Natural killer cell treated with Interleukin-12 subunit alpha and Interleukin-12 subunit beta and Interleukin-15 and Interleukin-18, amount 100 ng/mL, for 72 hours (primary cell): ENCODE measurements at regions not wholly inside any gene's neighbourhood (a gene's known extent, or its start where the extent isn't known, plus 50 kb on each side); places are given as distances from the start of the nearest gene placed in this dataset.
A peak's percentile ranks its signal among the peaks of the same experiment; 100 is the strongest.
"Not testable (repeated sequence)": the region's sequence is repeated elsewhere in the genome, so short reads cannot be mapped to it uniquely, and the experiment has no call there.

Experiments
- ATAC-seq, 2 donors: fragments of 150-1000 bp; cut with Tn5 transposase in 1 of 2; sonication (Bioruptor Pico), chemical (Tn5 transposase) in 1 of 2; 2 replicates each; pipeline ENCODE4 v1.10.0; 2021
- DNase-seq: peaks from one replicate; pipeline ENCODE4 v3.0.0; 2022; ENCODE audit warnings: low spot score
- H3K27ac Mint-ChIP-seq, 2 donors: 1 replicate in 1 of 2; 2 replicates in 1 of 2; pipeline ENCODE4 v1.8.0; 2022; ENCODE audit warnings: mixed read lengths in 2 of 2, mild to moderate bottlenecking in 1 of 2, moderate library complexity in 1 of 2
- H3K27me3 Mint-ChIP-seq, 2 donors: 1 replicate in 1 of 2; 2 replicates in 1 of 2; pipeline ENCODE4 v1.8.0; 2022; ENCODE audit warnings: mixed read lengths in 2 of 2
- H3K36me3 Mint-ChIP-seq: one replicate; pipeline ENCODE4 v1.8.0; 2022; ENCODE audit warnings: mixed read lengths
- H3K4me1 Mint-ChIP-seq, 2 donors: 1 replicate in 1 of 2; 2 replicates in 1 of 2; pipeline ENCODE4 v1.8.0; 2022; ENCODE audit warnings: low read depth in 2 of 2, mixed read lengths in 2 of 2, mild to moderate bottlenecking in 1 of 2
- H3K4me3 Mint-ChIP-seq: one replicate; pipeline ENCODE4 v1.8.0; 2022; ENCODE audit warnings: mixed read lengths
- H3K9me3 Mint-ChIP-seq: 2 replicates; pipeline ENCODE4 v1.8.0; 2022; ENCODE audit warnings: mixed read lengths

DNA sequence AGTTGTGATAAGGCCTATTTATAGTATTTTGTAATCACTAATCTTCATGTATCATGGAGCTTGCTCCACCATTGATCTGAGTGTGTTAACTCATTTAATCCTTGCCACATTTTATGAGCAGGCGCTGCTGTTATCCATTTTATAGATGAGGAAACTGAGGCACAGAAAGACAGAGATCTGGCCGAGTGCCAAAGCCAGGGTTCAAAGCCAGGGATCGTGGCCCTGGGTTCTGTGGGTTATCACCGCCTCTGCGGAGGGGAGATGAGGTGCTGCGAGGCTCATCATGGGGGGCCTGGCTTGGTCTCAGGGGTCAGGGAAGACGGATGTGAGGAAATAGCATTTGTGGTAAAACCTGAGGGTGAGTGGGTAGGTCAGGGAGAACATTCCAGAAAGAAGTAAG lies 193.9 kb downstream of the KLRB1 start:
- not testable (repeated sequence) for H3K27ac Mint-ChIP-seq, H3K9me3 Mint-ChIP-seq, H3K4me1 Mint-ChIP-seq, H3K4me3 Mint-ChIP-seq, H3K27me3 Mint-ChIP-seq, H3K36me3 Mint-ChIP-seq, DNase-seq, ATAC-seq

DNA sequence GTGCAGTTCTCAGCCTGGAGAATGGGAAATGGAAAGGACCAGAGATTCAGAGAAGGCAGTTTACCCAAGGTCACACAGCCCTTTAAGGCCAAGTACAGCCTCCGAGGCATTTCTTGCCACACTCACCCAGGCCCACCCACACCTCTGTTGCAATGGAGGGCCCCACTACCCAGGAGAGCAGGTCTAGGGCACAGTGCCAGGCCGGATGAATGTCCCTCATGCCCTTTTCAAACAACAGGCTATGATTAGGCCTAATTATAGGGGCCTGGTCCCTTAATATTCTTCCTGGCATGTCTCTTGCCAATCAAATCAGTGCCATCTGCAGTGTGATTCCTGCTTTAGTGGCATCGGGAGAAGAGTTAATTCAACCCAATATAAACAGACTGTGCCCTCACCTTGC lies 195.3 kb downstream of the KLRB1 start:
- H3K9me3 Mint-ChIP-seq, H3K27ac Mint-ChIP-seq, ATAC-seq, H3K27me3 Mint-ChIP-seq, H3K36me3 Mint-ChIP-seq, DNase-seq, H3K4me3 Mint-ChIP-seq, H3K4me1 Mint-ChIP-seq: not testable (repeated sequence)

DNA sequence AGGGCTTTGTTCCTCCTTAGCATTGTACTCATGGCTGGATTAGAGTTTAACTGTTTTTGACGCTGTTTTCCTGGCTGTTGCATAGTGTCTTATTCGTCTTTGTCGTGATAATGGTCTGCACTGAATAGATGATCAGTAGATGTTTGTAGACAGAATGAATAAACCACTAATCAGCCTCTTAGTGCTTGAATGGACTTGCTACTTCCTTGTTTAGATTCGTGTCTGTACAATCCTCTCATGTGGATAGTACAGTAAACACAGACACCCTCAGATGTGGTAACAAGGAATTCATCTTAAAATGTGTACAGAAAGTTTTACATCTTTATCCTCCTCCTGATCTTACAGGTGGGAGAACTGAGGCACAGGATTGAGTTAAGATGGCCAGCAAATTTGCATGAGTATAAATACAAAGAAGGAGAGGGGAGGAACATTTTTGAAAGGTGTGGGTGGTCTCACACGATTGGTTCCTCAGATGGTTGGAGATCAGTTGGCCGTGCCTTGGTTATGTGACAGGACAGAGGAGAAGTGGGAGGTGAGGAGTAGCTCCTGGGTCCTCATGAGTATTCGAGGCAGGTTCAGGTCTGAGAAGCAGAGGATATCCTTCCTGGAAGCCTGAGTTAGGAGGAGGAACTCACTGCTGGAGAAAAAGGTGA lies 196.0 kb downstream of the KLRB1 start:
- H3K4me3 Mint-ChIP-seq, result not testable (repeated sequence)

GRCh38 chr12:9407425-9407748 lies 199.2 kb upstream of the PZP start:
- H3K27me3 Mint-ChIP-seq, H3K9me3 Mint-ChIP-seq, ATAC-seq, H3K27ac Mint-ChIP-seq, DNase-seq, H3K36me3 Mint-ChIP-seq, H3K4me3 Mint-ChIP-seq, H3K4me1 Mint-ChIP-seq: not testable (repeated sequence)

More for the DNA sequence above, 196.0 kb downstream of the KLRB1 start:
- not testable (repeated sequence) for H3K4me1 Mint-ChIP-seq, H3K9me3 Mint-ChIP-seq, DNase-seq, H3K27ac Mint-ChIP-seq, H3K27me3 Mint-ChIP-seq, H3K36me3 Mint-ChIP-seq, ATAC-seq

GRCh38 chr12:9406564-9407424 lies 198.6 kb upstream of the PZP start:
- H3K4me1 Mint-ChIP-seq, result peaks cover 0 to under 1% of the 10 kb centered on the region in 2 donors
- no peaks in the 10 kb centered on the region for H3K36me3 Mint-ChIP-seq

GRCh38 chr12:9405886-9406563 lies 197.8 kb upstream of the PZP start:
- Mint-ChIP-seq H3K27ac (no peak overlapping the region), H3K9me3 (no peaks in the 10 kb centered on the region), H3K4me1 (no peaks in the 10 kb centered on the region), H3K36me3 (no peaks in the 10 kb centered on the region), H3K4me3 (no peak overlapping the region), H3K27me3 (no peaks in the 10 kb centered on the region)
- ATAC-seq (no peak), DNase-seq (no peak)

More at GRCh38 chr12:9406564-9407424, 198.6 kb upstream of the PZP start:
- Mint-ChIP-seq H3K27me3 (no peaks in the 10 kb centered on the region), H3K4me3 (no peak overlapping the region), H3K9me3 (no peaks in the 10 kb centered on the region), H3K27ac (no peak overlapping the region)
- ATAC-seq (no peak), DNase-seq (no peak)

- peak; percentile 64 to 78 for ATAC-seq
- Mint-ChIP-seq H3K36me3 (no peaks in the 10 kb centered on the region), H3K27me3 (no peaks in the 10 kb centered on the region), H3K4me1 (no peaks in the 10 kb centered on the region), H3K4me3 (no peak overlapping the region), H3K27ac (no peak overlapping the region), H3K9me3 (no peaks in the 10 kb centered on the region)
- no peak for DNase-seq
Measured at GRCh38 chr12:9404469-9405260, 196.5 kb upstream of the PZP start.

- ATAC-seq (no peak), DNase-seq (no peak)
- H3K4me3 Mint-ChIP-seq, result no peak overlapping the region
- H3K9me3 Mint-ChIP-seq, result no peaks in the 10 kb centered on the region
- no peaks in the 10 kb centered on the region for H3K4me1 Mint-ChIP-seq
- no peaks in the 10 kb centered on the region for H3K27me3 Mint-ChIP-seq
- no peak overlapping the region for H3K27ac Mint-ChIP-seq
- H3K36me3 Mint-ChIP-seq, result no peaks in the 10 kb centered on the region
Measured at GRCh38 chr12:9404031-9404430, 195.8 kb upstream of the PZP start.

GRCh38 chr12:9402432-9403040 lies 194.3 kb upstream of the PZP start:
- H3K9me3 Mint-ChIP-seq, H3K4me1 Mint-ChIP-seq, H3K36me3 Mint-ChIP-seq, ATAC-seq, H3K4me3 Mint-ChIP-seq, DNase-seq, H3K27me3 Mint-ChIP-seq, H3K27ac Mint-ChIP-seq: not testable (repeated sequence)

GRCh38 chr12:9396367-9396766 lies 188.2 kb upstream of the PZP start:
- not testable (repeated sequence) for H3K27me3 Mint-ChIP-seq, H3K27ac Mint-ChIP-seq, H3K36me3 Mint-ChIP-seq, H3K4me1 Mint-ChIP-seq, H3K4me3 Mint-ChIP-seq, H3K9me3 Mint-ChIP-seq, DNase-seq
- ATAC-seq, result peak in 1 of 2 donors; percentile 32

DNA sequence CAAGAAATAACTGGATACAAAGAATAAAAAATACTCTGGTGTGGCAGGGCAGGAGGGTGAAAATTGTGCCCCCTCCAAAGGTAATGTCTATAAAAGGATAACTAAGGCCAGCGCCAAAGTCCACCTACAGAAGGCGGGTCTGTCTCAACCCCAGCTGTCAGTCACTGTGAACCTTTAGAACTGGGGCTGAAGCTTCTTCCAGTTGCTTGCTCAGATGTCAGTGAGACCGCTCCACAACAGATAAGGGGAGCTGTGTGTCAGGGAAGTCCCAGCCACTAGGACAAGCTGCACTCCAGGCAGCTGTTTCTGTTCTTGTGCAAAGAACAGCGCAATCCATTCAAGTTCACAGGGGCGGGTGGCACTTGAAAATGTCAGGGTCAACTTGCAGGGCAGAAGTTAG lies 187.0 kb upstream of the PZP start:
- not testable (repeated sequence) for ATAC-seq, H3K9me3 Mint-ChIP-seq, H3K4me1 Mint-ChIP-seq, H3K27ac Mint-ChIP-seq, DNase-seq, H3K27me3 Mint-ChIP-seq, H3K4me3 Mint-ChIP-seq, H3K36me3 Mint-ChIP-seq

DNA sequence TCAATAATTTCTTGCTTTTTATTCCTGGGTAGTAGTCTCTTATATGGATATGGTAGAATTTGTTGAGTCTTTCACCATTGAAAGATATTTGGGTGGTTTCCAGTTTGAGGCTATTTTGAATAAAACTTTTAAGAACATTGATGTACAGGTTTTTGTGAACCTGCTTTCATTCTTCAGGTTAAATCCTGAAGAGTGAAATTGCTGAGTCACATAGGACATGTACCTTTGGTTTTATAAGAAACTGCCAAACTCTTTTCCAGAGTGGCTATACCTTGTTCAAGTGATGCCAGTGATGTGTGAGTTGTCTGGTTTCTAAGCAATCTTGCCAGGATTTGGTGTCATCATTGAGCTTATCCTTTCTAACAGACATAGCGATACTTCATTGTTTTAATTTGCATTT lies 184.6 kb upstream of the PZP start:
- H3K4me3 Mint-ChIP-seq, result no peak overlapping the region

GRCh38 chr12:9391815-9392214 lies 183.6 kb upstream of the PZP start:
- peaks cover 2% of the 10 kb centered on the region for H3K36me3 Mint-ChIP-seq
- no peak overlapping the region for H3K4me3 Mint-ChIP-seq
- DNase-seq (no peak), ATAC-seq (no peak)
- peaks cover 15 to 18% of the 10 kb centered on the region in 2 donors for H3K4me1 Mint-ChIP-seq
- peaks cover 0 to 2% of the 10 kb centered on the region in 2 donors for H3K27me3 Mint-ChIP-seq
- H3K27ac Mint-ChIP-seq, result no peak overlapping the region
- H3K9me3 Mint-ChIP-seq, result no peaks in the 10 kb centered on the region

More for the DNA sequence above, 184.6 kb upstream of the PZP start:
- ATAC-seq (no peak), DNase-seq (no peak)
- Mint-ChIP-seq H3K9me3 (no peaks in the 10 kb centered on the region), H3K27me3 (peaks cover 0 to 1% of the 10 kb centered on the region in 2 donors), H3K27ac (no peak overlapping the region), H3K4me1 (peaks cover 7 to 8% of the 10 kb centered on the region in 2 donors), H3K36me3 (peaks cover 5% of the 10 kb centered on the region)
